22Rv1 (cell line): ENCODE measurements at regions not wholly inside any gene's neighbourhood (a gene's known extent, or its start where the extent isn't known, plus 50 kb on each side); places are given as distances from the start of the nearest gene placed in this dataset.

Source experiments
- H3K27ac ChIP-seq: fragments of 450-650 bp; 2 replicates; pipeline ENCODE4 v1.5.1; 2017
- CTCF ChIP-seq: fragments of 450-650 bp; IDR thresholded peaks from 2 replicates; pipeline ENCODE4 v1.5.1; 2017; ENCODE audit warnings: mild to moderate bottlenecking
- ZFX ChIP-seq: fragments of 450-650 bp; IDR thresholded peaks from 2 replicates; pipeline ENCODE4 v1.6.1; 2017; ENCODE audit warnings: antibody characterized with exemption, borderline replicate concordance

- no peak overlapping the region for H3K27ac ChIP-seq
- TF ChIP-seq ZFX = no peak
- TF ChIP-seq CTCF = no peak
Measured at GRCh38 chr17:53449324-53449723, 373.4 kb upstream of the KIF2B start.

- no peak for TF ChIP-seq CTCF
- TF ChIP-seq ZFX = no peak
- H3K27ac ChIP-seq = no peak overlapping the region
Measured at GRCh38 chr17:53428913-53429312, 393.8 kb upstream of the KIF2B start.

- TF ChIP-seq CTCF (no peak), ZFX (no peak)
- no peak overlapping the region for H3K27ac ChIP-seq
Measured at GRCh38 chr17:53426505-53426904, 396.2 kb upstream of the KIF2B start.

GRCh38 chr17:53420035-53420641 lies 402.6 kb upstream of the KIF2B start:
- H3K27ac ChIP-seq = no peak overlapping the region
- TF ChIP-seq CTCF (no peak), ZFX (no peak)

- H3K27ac ChIP-seq = no peak overlapping the region
- no peak for TF ChIP-seq ZFX
- no peak for TF ChIP-seq CTCF
Measured at GRCh38 chr17:53409588-53409987, 413.1 kb upstream of the KIF2B start.

- no peak for TF ChIP-seq ZFX
- no peak for TF ChIP-seq CTCF
- no peak overlapping the region for H3K27ac ChIP-seq
Measured at GRCh38 chr17:53406907-53407306, 415.8 kb upstream of the KIF2B start.

GRCh38 chr17:53391197-53391596 lies 431.5 kb upstream of the KIF2B start:
- H3K27ac ChIP-seq = no peak overlapping the region
- TF ChIP-seq ZFX (no peak), CTCF (no peak)
